ENCODE measurements at regions not wholly inside any gene's neighbourhood (a gene's known extent, or its start where the extent isn't known, plus 50 kb on each side); places are given as distances from the start of the nearest gene placed in this dataset.

- peak in 1 of 4 experiments; percentile 33 for DNase-seq
Measured at GRCh38 chr6:47360388-47360787, 50.7 kb upstream of the TNFRSF21 start.

GRCh38 chr6:47362857-47363461 is 53.3 kb upstream of the TNFRSF21 start:
- DNase-seq: no peak

- DNase-seq: no peak
Measured at GRCh38 chr6:47363736-47364135, 54.0 kb upstream of the TNFRSF21 start.

GRCh38 chr6:47366335-47366890 is 56.7 kb upstream of the TNFRSF21 start:
- peak in 1 of 4 experiments; percentile 21 for DNase-seq

GRCh38 chr6:47371139-47371869 is 61.6 kb upstream of the TNFRSF21 start:
- DNase-seq: no peak

- DNase-seq: no peak
Measured at GRCh38 chr6:47371870-47372255, 62.2 kb upstream of the TNFRSF21 start.

GRCh38 chr6:47372318-47372717 is 62.6 kb upstream of the TNFRSF21 start:
- no peak for DNase-seq

- peak; percentile 22 to 65 (median 48) for DNase-seq
Measured at GRCh38 chr6:47375426-47375825, 65.7 kb upstream of the TNFRSF21 start.

GRCh38 chr6:47376930-47377329 is 67.2 kb upstream of the TNFRSF21 start:
- DNase-seq: no peak

- peak; percentile 38 to 78 (median 65) for DNase-seq
Measured at GRCh38 chr6:47377971-47378370, 68.3 kb upstream of the TNFRSF21 start.

- DNase-seq: peak; percentile 37 to 90 (median 67)
Measured at GRCh38 chr6:47379328-47379727, 69.6 kb upstream of the TNFRSF21 start.

- peak in 1 of 4 experiments; percentile 38 for DNase-seq
Measured at GRCh38 chr6:47380251-47380650, 70.5 kb upstream of the TNFRSF21 start.

- DNase-seq: no peak
Measured at GRCh38 chr6:47381036-47381435, 71.3 kb upstream of the TNFRSF21 start.

GRCh38 chr6:47383360-47383759 is 73.7 kb upstream of the TNFRSF21 start:
- DNase-seq: no peak

- no peak for DNase-seq
Measured at GRCh38 chr6:47391675-47392074, 82.0 kb upstream of the TNFRSF21 start.

- no peak for DNase-seq
Measured at GRCh38 chr6:47392251-47392650, 82.5 kb upstream of the TNFRSF21 start.

- DNase-seq: no peak
Measured at GRCh38 chr6:47396401-47397069, 81.1 kb upstream of the CD2AP start.

- DNase-seq: no peak
Measured at GRCh38 chr6:47400581-47400980, 77.0 kb upstream of the CD2AP start.

- DNase-seq: peak in 1 of 4 experiments; percentile 12
Measured at GRCh38 chr6:47402081-47402480, 75.5 kb upstream of the CD2AP start.

- DNase-seq: no peak
Measured at GRCh38 chr6:47403056-47403455, 74.5 kb upstream of the CD2AP start.

- DNase-seq: no peak
Measured at GRCh38 chr6:47403801-47404200, 73.8 kb upstream of the CD2AP start.

- DNase-seq: no peak
Measured at GRCh38 chr6:47404435-47404834, 73.2 kb upstream of the CD2AP start.

- no peak for DNase-seq
Measured at GRCh38 chr6:47405273-47405672, 72.3 kb upstream of the CD2AP start.

Data from suppressor macrophage (primary cell).